ENCODE measurements at regions not wholly inside any gene's neighbourhood (a gene's known extent, or its start where the extent isn't known, plus 50 kb on each side); places are given as distances from the start of the nearest gene placed in this dataset.

GRCh38 chr10:36048780-36049179, 406.7 kb upstream of the FZD8 start:
- Histone ChIP-seq H3K23ac (ENCODE audit: low read depth, low read length) (no peak overlapping the region), H3K14ac (replicated peaks; ENCODE audit: low read depth, low read length) (no peak overlapping the region), H4K20me1 (ENCODE audit: insufficient read depth, low read length) (no peaks in the 10 kb centered on the region), H3K9ac (ENCODE audit: low read depth, low read length) (no peak overlapping the region), H2BK15ac (ENCODE audit: low read depth, low read length) (no peak overlapping the region), H3K27me3 (ENCODE audit: control insufficient read depth, insufficient read depth, low read length) (no peaks in the 10 kb centered on the region; the same call in 1 of the 2 replicates), H2AFZ (replicated peaks; ENCODE audit: low read length, poor library complexity) (no peak overlapping the region), H2AK9ac (replicated peaks; ENCODE audit: low read depth, low read length, poor library complexity) (no peak overlapping the region), H3K4me2 (ENCODE audit: low read depth, low read length) (no peak overlapping the region), H3K4me1 (ENCODE audit: control insufficient read depth, insufficient read depth, low read length) (no peaks in the 10 kb centered on the region), H2BK120ac (ENCODE audit: low read depth, low read length) (no peak overlapping the region), H3K4ac (ENCODE audit: low read depth, low read length) (no peak overlapping the region), H3K79me1 (ENCODE audit: low read depth in 1 of 2, low read length in 2 of 2) (no peaks in the 10 kb centered on the region), H3K4me3 (ENCODE audit: insufficient read depth, low read depth, low read length) (no peak overlapping the region), H3K9me1 (ENCODE audit: insufficient read depth, low read length) (no peaks in the 10 kb centered on the region), H3K9me3 (ENCODE audit: control insufficient read depth, insufficient read depth, low read length) (no peaks in the 10 kb centered on the region), H4K8ac (ENCODE audit: low read depth in 2 of 2, low read length in 2 of 2) (no peak overlapping the region), H4K91ac (ENCODE audit: insufficient read depth, low read depth, low read length) (no peak overlapping the region), H3K18ac (ENCODE audit: low read depth, low read length) (no peak overlapping the region), H3K27ac (ENCODE audit: insufficient read depth, low read length) (no peak overlapping the region), H3K36me3 (ENCODE audit: control insufficient read depth, insufficient read depth, low read length) (no peaks in the 10 kb centered on the region), H4K5ac (ENCODE audit: low read depth, low read length) (no peak overlapping the region), H2AK5ac (ENCODE audit: low read depth, low read length) (no peak overlapping the region), H2BK5ac (ENCODE audit: low read depth, low read length, poor library complexity, severe bottlenecking) (no peak overlapping the region), H2BK20ac (ENCODE audit: low read depth, low read length) (no peak overlapping the region), H3K56ac (ENCODE audit: extremely low read depth, insufficient read depth, low read length) (no peak overlapping the region)
- ChIA-PET CTCF (interaction anchor here (0.6 to 0.7 kb wide), 2 partner anchors 235 to 756 kb away, joined by 3 to 4 read pairs; no protein-coding TSS in a partner anchor), POLR2A (ENCODE audit: unreplicated experiment) (no interaction called here)
- intact Hi-C loops (cut with micrococcal nuclease) (no loop called here), in situ Hi-C loops (cut with MboI; ENCODE audit: low sequenced_read_pairs) (no loop called here), dilution Hi-C loops (cut with HindIII; ENCODE audit: low sequenced_read_pairs, unreplicated experiment) (no loop called here)
- no TSS peak for BruUV-seq (replicated peaks)
- TF ChIP-seq MXI1 (IDR thresholded peaks at IDR 0.05; ENCODE audit: borderline replicate concordance, low read depth, low read length): no peak
- TF ChIP-seq BHLHE40 (IDR thresholded peaks at IDR 0.05; ENCODE audit: low read depth, low read length): no peak
- no peak for TF ChIP-seq MAZ (IDR thresholded peaks at IDR 0.05; ENCODE audit: borderline replicate concordance, low read depth, low read length)
- no peak for TF ChIP-seq CEBPB (IDR thresholded peaks at IDR 0.05; ENCODE audit: low read depth, low read length)
- TF ChIP-seq RAD21 (IDR thresholded peaks at IDR 0.05; ENCODE audit: low read length): no peak
- no peak for TF ChIP-seq FOS (IDR thresholded peaks at IDR 0.05; ENCODE audit: low read depth, low read length)
- TF ChIP-seq USF2 (IDR thresholded peaks at IDR 0.05; ENCODE audit: low read depth, low read length): no peak
- no peak for TF ChIP-seq RFX5 (IDR thresholded peaks at IDR 0.05; ENCODE audit: low read depth, low read length)
- TF ChIP-seq RCOR1 (IDR thresholded peaks at IDR 0.05; ENCODE audit: insufficient replicate concordance, low read length): no peak
- TF ChIP-seq NFE2L2 (IDR thresholded peaks at IDR 0.05; ENCODE audit: low read depth, low read length): no peak
- TF ChIP-seq MAFK (IDR thresholded peaks at IDR 0.05; ENCODE audit: low read depth, low read length): no peak
- no peak for TF ChIP-seq SMC3 (IDR thresholded peaks at IDR 0.05; ENCODE audit: low read depth, low read length)
- TF ChIP-seq, protein P1, sequence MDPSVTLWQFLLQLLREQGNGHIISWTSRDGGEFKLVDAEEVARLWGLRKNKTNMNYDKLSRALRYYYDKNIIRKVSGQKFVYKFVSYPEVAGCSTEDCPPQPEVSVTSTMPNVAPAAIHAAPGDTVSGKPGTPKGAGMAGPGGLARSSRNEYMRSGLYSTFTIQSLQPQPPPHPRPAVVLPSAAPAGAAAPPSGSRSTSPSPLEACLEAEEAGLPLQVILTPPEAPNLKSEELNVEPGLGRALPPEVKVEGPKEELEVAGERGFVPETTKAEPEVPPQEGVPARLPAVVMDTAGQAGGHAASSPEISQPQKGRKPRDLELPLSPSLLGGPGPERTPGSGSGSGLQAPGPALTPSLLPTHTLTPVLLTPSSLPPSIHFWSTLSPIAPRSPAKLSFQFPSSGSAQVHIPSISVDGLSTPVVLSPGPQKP (IDR thresholded peaks at IDR 0.05; ENCODE audit: borderline replicate concordance, low read depth, low read length): no peak
- ATAC-seq (ENCODE audit: low read depth) (no peak), DNase-seq (no peak)
- WGBS, 2 experiments (ENCODE audit: extremely low coverage in 2 of 2, insufficient read length in 1 of 2): no CpG with 5 or more reads among the region's 2 CpGs

All from IMR-90 (cell line).